HL-60 (cell line): ENCODE measurements at regions not wholly inside any gene's neighbourhood (a gene's known extent, or its start where the extent isn't known, plus 50 kb on each side); places are given as distances from the start of the nearest gene placed in this dataset.

Experiments used
- DNase-seq, 2 experiments: peaks; one replicate each; pipeline ENCODE4 v3.0.0-alpha.2; 2010 to 2020; ENCODE audit warnings: low read depth in 1 of 2, low spot score in 1 of 2
- H3K27ac ChIP-seq: fragments of 250-450 bp; sonication (Bioruptor Pico); replicated peaks from 2 replicates; pipeline ENCODE4 v1.5.1; 2020; ENCODE audit warnings: mild to moderate bottlenecking, moderate library complexity
- H3K27me3 ChIP-seq: fragments of 250-450 bp; sonication (Bioruptor Pico); 2 replicates; pipeline ENCODE4 v1.5.1; 2021; ENCODE audit warnings: mild to moderate bottlenecking, moderate library complexity; ENCODE audit not compliant: insufficient read depth, poor library complexity, severe bottlenecking
- H3K4me3 ChIP-seq: replicated peaks from 2 replicates; pipeline ENCODE4 v1.5.1; 2011; ENCODE audit warnings: mild to moderate bottlenecking, control low read depth, low read length; ENCODE audit not compliant: insufficient read depth
- GABPA ChIP-seq: IDR thresholded peaks from 2 replicates; pipeline ENCODE4 v1.6.1; 2012; ENCODE audit warnings: low read depth
- POLR2AphosphoS5 ChIP-seq: IDR thresholded peaks from 2 replicates; pipeline ENCODE4 v1.6.1; 2012; ENCODE audit warnings: low read depth
- REST ChIP-seq: IDR thresholded peaks from 2 replicates; pipeline ENCODE4 v1.6.1; 2012; ENCODE audit warnings: low read depth; ENCODE audit not compliant: insufficient replicate concordance
- SPI1 ChIP-seq: IDR thresholded peaks from 2 replicates; pipeline ENCODE4 v1.6.1; 2012; ENCODE audit warnings: low read depth, mild to moderate bottlenecking, borderline replicate concordance
- TF ChIP-seq, protein P1 (sequence below): IDR thresholded peaks from one replicate; pipeline ENCODE4 v1.5.1; 2011; ENCODE audit warnings: low read length, control low read depth, inconsistent platforms; ENCODE audit not compliant: insufficient read depth

GRCh38 chr11:121936781-121937447 lies 179.1 kb downstream of the BLID start:
- no peak for DNase-seq
- Histone ChIP-seq H3K27me3 (peaks cover 4% of the 10 kb centered on the region), H3K27ac (no peak overlapping the region), H3K4me3 (no peak overlapping the region)
- TF ChIP-seq GABPA (no peak), POLR2AphosphoS5 (no peak)

GRCh38 chr11:121936370-121936769 lies 179.6 kb downstream of the BLID start:
- Histone ChIP-seq H3K27me3 (peaks cover 4% of the 10 kb centered on the region), H3K27ac (no peak overlapping the region), H3K4me3 (no peak overlapping the region)
- TF ChIP-seq REST (no peak), POLR2AphosphoS5 (no peak), GABPA (no peak), SPI1 (no peak)
- TF ChIP-seq, protein P1, sequence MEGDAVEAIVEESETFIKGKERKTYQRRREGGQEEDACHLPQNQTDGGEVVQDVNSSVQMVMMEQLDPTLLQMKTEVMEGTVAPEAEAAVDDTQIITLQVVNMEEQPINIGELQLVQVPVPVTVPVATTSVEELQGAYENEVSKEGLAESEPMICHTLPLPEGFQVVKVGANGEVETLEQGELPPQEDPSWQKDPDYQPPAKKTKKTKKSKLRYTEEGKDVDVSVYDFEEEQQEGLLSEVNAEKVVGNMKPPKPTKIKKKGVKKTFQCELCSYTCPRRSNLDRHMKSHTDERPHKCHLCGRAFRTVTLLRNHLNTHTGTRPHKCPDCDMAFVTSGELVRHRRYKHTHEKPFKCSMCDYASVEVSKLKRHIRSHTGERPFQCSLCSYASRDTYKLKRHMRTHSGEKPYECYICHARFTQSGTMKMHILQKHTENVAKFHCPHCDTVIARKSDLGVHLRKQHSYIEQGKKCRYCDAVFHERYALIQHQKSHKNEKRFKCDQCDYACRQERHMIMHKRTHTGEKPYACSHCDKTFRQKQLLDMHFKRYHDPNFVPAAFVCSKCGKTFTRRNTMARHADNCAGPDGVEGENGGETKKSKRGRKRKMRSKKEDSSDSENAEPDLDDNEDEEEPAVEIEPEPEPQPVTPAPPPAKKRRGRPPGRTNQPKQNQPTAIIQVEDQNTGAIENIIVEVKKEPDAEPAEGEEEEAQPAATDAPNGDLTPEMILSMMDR, result no peak
- no peak for DNase-seq

DNA sequence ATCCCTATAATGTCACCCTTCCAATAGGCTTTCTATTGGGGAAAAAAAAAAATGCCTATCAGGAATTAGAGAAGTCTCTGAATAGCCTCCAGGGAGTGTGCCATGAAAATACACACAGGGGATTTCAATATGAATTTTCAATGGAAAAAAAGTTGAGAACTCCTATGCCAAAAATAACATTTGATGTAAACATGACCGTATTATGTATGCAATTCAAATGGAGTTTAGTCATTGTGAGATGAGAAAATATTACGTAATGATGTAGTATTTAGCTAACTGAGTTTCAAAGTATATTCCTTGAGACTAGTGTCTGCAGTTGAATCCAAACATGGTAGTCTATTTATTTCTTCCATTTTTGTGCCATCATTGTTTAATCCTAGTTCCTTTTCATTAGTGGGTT lies 182.3 kb downstream of the BLID start:
- Histone ChIP-seq H3K4me3 (no peak overlapping the region), H3K27me3 (peaks cover 11% of the 10 kb centered on the region), H3K27ac (no peak overlapping the region)
- DNase-seq, result no peak
- TF ChIP-seq, protein P1, result no peak
- TF ChIP-seq GABPA, result no peak
- no peak for TF ChIP-seq REST

- no peak overlapping the region for H3K4me3 ChIP-seq
- no peak for TF ChIP-seq POLR2AphosphoS5
- TF ChIP-seq GABPA, result no peak
- no peak for TF ChIP-seq REST
- no peak for TF ChIP-seq SPI1
- TF ChIP-seq, protein P1, result no peak
- peaks cover 11% of the 10 kb centered on the region for H3K27me3 ChIP-seq
- DNase-seq, result no peak
- H3K27ac ChIP-seq, result no peak overlapping the region
These were observed 182.7 kb downstream of the BLID start for GRCh38 chr11:121933294-121933693.
